Parathyroid adenoma (tissue), 2 donors: ENCODE measurements at regions not wholly inside any gene's neighbourhood (a gene's known extent, or its start where the extent isn't known, plus 50 kb on each side); places are given as distances from the start of the nearest gene placed in this dataset.

Experiments
- H2AFZ ChIP-seq: fragments of 300-600 bp; sonication (generic); one replicate; pipeline ENCODE4 v1.7.0; 2017; ENCODE audit warnings: antibody characterized with exemption, mild to moderate bottlenecking
- H3K27ac ChIP-seq: fragments of 300-600 bp; sonication (generic); one replicate; pipeline ENCODE4 v1.7.0; 2017
- H3K27me3 ChIP-seq: fragments of 300-600 bp; sonication (generic); one replicate; pipeline ENCODE4 v1.7.0; 2017; ENCODE audit warnings: low read length; ENCODE audit not compliant: control insufficient read depth, insufficient read depth
- H3K36me3 ChIP-seq: fragments of 300-600 bp; sonication (generic); one replicate; pipeline ENCODE4 v1.7.0; 2017; ENCODE audit warnings: low read length; ENCODE audit not compliant: control insufficient read depth, insufficient read depth
- H3K4me1 ChIP-seq: fragments of 300-600 bp; sonication (generic); one replicate; pipeline ENCODE4 v1.7.0; 2017; ENCODE audit warnings: control low read depth
- H3K4me2 ChIP-seq: fragments of 300-600 bp; sonication (generic); one replicate; pipeline ENCODE4 v1.7.0; 2017; ENCODE audit warnings: low read length
- H3K4me3 ChIP-seq: fragments of 300-600 bp; sonication (generic); one replicate; pipeline ENCODE4 v1.7.0; 2017; ENCODE audit warnings: low read depth, low read length
- H3K79me2 ChIP-seq: fragments of 300-600 bp; sonication (generic); one replicate; pipeline ENCODE4 v1.7.0; 2017; ENCODE audit warnings: control low read depth
- H3K9ac ChIP-seq: fragments of 300-600 bp; sonication (generic); one replicate; pipeline ENCODE4 v1.7.0; 2017; ENCODE audit warnings: mild to moderate bottlenecking
- H3K9me3 ChIP-seq: fragments of 300-600 bp; sonication (generic); one replicate; pipeline ENCODE4 v1.7.0; 2017; ENCODE audit warnings: low read length; ENCODE audit not compliant: control insufficient read depth
- TF ChIP-seq, protein P1 (sequence below): fragments of 300-600 bp; sonication (generic); IDR thresholded peaks from one replicate; pipeline ENCODE4 v1.7.0; 2017; ENCODE audit warnings: antibody characterized with exemption, mild to moderate bottlenecking
- donor health status: primary hyperparathyroidism.

GRCh38 chr10:3850999-3851937 lies 66.3 kb upstream of the KLF6 start:
- Histone ChIP-seq H3K9ac (no peak overlapping the region), H3K9me3 (no peaks in the 10 kb centered on the region), H3K4me1 (no peaks in the 10 kb centered on the region), H3K79me2 (no peaks in the 10 kb centered on the region), H3K36me3 (no peaks in the 10 kb centered on the region), H3K27ac (peak overlapping the region; percentile 24), H3K4me3 (peak overlapping the region; percentile 22), H2AFZ (no peak overlapping the region), H3K27me3 (no peaks in the 10 kb centered on the region), H3K4me2 (peak overlapping the region; percentile 27)
- TF ChIP-seq, protein P1, sequence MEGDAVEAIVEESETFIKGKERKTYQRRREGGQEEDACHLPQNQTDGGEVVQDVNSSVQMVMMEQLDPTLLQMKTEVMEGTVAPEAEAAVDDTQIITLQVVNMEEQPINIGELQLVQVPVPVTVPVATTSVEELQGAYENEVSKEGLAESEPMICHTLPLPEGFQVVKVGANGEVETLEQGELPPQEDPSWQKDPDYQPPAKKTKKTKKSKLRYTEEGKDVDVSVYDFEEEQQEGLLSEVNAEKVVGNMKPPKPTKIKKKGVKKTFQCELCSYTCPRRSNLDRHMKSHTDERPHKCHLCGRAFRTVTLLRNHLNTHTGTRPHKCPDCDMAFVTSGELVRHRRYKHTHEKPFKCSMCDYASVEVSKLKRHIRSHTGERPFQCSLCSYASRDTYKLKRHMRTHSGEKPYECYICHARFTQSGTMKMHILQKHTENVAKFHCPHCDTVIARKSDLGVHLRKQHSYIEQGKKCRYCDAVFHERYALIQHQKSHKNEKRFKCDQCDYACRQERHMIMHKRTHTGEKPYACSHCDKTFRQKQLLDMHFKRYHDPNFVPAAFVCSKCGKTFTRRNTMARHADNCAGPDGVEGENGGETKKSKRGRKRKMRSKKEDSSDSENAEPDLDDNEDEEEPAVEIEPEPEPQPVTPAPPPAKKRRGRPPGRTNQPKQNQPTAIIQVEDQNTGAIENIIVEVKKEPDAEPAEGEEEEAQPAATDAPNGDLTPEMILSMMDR: no peak

DNA sequence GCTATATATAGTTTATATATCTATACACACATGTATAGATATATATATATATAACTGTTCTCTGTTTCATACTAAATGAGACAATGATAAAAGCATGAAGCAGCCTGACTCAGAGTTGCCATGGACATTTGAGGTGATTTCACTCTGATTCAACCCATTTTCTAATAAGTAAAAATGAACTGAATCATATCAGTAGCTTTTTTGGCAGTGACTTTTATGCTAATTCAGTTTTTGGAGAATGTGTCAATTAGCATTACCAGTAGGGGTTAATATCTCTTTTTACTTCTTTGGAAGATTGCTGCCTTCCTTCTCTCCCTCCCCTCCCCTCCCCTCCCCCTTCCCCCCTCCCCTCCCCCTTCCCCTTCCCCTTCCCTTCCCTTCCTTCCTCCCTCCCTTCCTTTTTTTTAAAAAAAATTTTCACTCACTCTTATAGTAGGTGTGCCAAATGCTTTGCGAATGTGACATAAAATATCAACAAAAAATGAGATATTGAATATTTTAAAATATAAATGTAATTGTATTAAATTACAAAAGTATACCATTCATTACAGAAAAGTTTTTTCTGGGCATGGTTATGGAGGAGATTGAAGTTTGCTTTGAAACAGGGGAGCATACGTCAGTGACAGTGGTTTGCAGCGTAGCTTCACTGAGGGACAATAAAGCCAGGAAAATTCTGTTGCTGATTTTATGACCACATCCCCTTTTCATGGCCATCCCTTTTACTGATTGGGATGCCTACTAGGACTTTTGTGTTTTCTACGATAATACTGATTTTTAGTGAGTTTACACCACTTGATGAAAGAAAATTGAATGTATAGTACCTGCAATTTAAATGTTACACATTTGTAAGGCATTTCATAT lies 64.0 kb upstream of the KLF6 start:
- Histone ChIP-seq H3K27ac (no peak overlapping the region), H3K27me3 (no peaks in the 10 kb centered on the region), H3K9me3 (no peaks in the 10 kb centered on the region), H2AFZ (no peak overlapping the region), H3K79me2 (no peaks in the 10 kb centered on the region), H3K36me3 (no peaks in the 10 kb centered on the region), H3K4me1 (no peaks in the 10 kb centered on the region), H3K9ac (no peak overlapping the region), H3K4me3 (no peak overlapping the region), H3K4me2 (no peak overlapping the region)
- TF ChIP-seq, protein P1: no peak

DNA sequence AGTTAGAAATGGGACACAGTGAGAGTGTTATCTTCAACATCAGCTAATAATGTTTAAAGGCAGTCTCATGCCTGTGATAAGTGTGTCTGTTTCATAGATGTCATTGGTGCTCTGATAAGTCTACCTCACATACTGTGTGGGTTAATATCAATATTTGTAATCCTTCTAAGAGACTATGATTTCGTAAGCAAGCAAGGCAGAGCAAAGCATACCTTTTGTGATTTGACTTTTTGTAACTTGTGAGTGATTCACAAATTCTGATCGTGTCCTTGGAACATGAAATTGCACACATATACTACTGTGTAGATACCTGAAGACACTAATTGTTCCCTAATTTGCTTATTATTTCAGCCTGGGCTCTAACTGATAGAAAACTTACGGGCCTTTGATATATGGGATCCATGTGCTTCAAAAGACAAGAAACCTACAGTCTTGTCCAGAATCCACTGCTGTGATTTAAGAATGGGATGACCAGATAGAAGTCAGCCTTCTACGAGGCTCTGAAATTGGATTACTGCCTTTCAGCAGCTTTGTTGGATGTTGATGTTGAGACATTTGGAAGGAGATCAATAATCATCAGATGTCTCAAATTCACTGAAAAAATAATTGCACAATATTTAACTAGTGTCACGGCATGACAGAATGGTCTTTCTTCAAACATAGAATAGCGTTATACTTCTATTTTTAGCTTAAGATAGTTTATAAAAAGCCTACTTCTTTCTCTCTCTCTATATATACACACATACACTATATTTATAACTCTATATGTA lies 63.2 kb upstream of the KLF6 start:
- Histone ChIP-seq H3K27me3 (no peaks in the 10 kb centered on the region), H3K9ac (no peak overlapping the region), H3K27ac (no peak overlapping the region), H3K4me1 (no peaks in the 10 kb centered on the region), H3K4me2 (no peak overlapping the region), H3K36me3 (no peaks in the 10 kb centered on the region), H3K4me3 (no peak overlapping the region), H3K79me2 (no peaks in the 10 kb centered on the region), H2AFZ (no peak overlapping the region), H3K9me3 (no peaks in the 10 kb centered on the region)
- TF ChIP-seq, protein P1: no peak

- Histone ChIP-seq H3K4me2 (no peak overlapping the region), H2AFZ (no peak overlapping the region), H3K9me3 (no peaks in the 10 kb centered on the region), H3K79me2 (no peaks in the 10 kb centered on the region), H3K36me3 (no peaks in the 10 kb centered on the region), H3K27ac (no peak overlapping the region), H3K4me3 (no peak overlapping the region), H3K9ac (no peak overlapping the region), H3K27me3 (no peaks in the 10 kb centered on the region), H3K4me1 (no peaks in the 10 kb centered on the region)
- TF ChIP-seq, protein P1: no peak
Measured at GRCh38 chr10:3846736-3847135, 61.7 kb upstream of the KLF6 start.
